ENCODE measurements at regions not wholly inside any gene's neighbourhood (a gene's known extent, or its start where the extent isn't known, plus 50 kb on each side); places are given as distances from the start of the nearest gene placed in this dataset.

- Histone ChIP-seq H3K4me3 (ENCODE audit: insufficient read depth, low read depth, low read length, poor library complexity, severe bottlenecking) (no peak overlapping the region), H3K27me3 (replicated peaks; ENCODE audit: control insufficient read depth, insufficient read depth, low read length, poor library complexity, severe bottlenecking) (no peaks in the 10 kb centered on the region), H3K36me3 (ENCODE audit: control insufficient read depth, insufficient read depth, low read length) (no peaks in the 10 kb centered on the region), H3K27ac (ENCODE audit: insufficient read depth, low read length, poor library complexity, severe bottlenecking) (no peak overlapping the region), H3K9me3 (ENCODE audit: control insufficient read depth, low read length) (no peaks in the 10 kb centered on the region), H3K4me1 (ENCODE audit: control insufficient read depth, insufficient read depth, low read length, poor library complexity, severe bottlenecking) (no peaks in the 10 kb centered on the region)
- DNase-seq: no peak
These were observed 1213.7 kb downstream of the KCNT2 start for GRCh38 chr1:195394567-195394966.

- no peak for DNase-seq
- no peaks in the 10 kb centered on the region for H3K36me3 ChIP-seq (ENCODE audit: control insufficient read depth, insufficient read depth, low read length)
- H3K27ac ChIP-seq (ENCODE audit: insufficient read depth, low read length, poor library complexity, severe bottlenecking): no peak overlapping the region
- no peaks in the 10 kb centered on the region for H3K4me1 ChIP-seq (ENCODE audit: control insufficient read depth, insufficient read depth, low read length, poor library complexity, severe bottlenecking)
- no peaks in the 10 kb centered on the region for H3K27me3 ChIP-seq (replicated peaks; ENCODE audit: control insufficient read depth, insufficient read depth, low read length, poor library complexity, severe bottlenecking)
- H3K4me3 ChIP-seq (ENCODE audit: insufficient read depth, low read depth, low read length, poor library complexity, severe bottlenecking): no peak overlapping the region
- H3K9me3 ChIP-seq (ENCODE audit: control insufficient read depth, low read length): no peaks in the 10 kb centered on the region
These were observed 1232.0 kb downstream of the KCNT2 start for GRCh38 chr1:195376190-195376589.

GRCh38 chr1:195373856-195374255, 1234.4 kb downstream of the KCNT2 start:
- Histone ChIP-seq H3K27ac (ENCODE audit: insufficient read depth, low read length, poor library complexity, severe bottlenecking) (no peak overlapping the region), H3K9me3 (ENCODE audit: control insufficient read depth, low read length) (no peaks in the 10 kb centered on the region), H3K4me1 (ENCODE audit: control insufficient read depth, insufficient read depth, low read length, poor library complexity, severe bottlenecking) (no peaks in the 10 kb centered on the region), H3K27me3 (replicated peaks; ENCODE audit: control insufficient read depth, insufficient read depth, low read length, poor library complexity, severe bottlenecking) (no peaks in the 10 kb centered on the region), H3K4me3 (ENCODE audit: insufficient read depth, low read depth, low read length, poor library complexity, severe bottlenecking) (no peak overlapping the region), H3K36me3 (ENCODE audit: control insufficient read depth, insufficient read depth, low read length) (no peaks in the 10 kb centered on the region)
- DNase-seq: no peak

GRCh38 chr1:195345149-195345548, 1263.1 kb downstream of the KCNT2 start:
- no peaks in the 10 kb centered on the region for H3K4me1 ChIP-seq (ENCODE audit: control insufficient read depth, insufficient read depth, low read length, poor library complexity, severe bottlenecking)
- no peak for DNase-seq
- no peak overlapping the region for H3K27ac ChIP-seq (ENCODE audit: insufficient read depth, low read length, poor library complexity, severe bottlenecking)
- H3K36me3 ChIP-seq (ENCODE audit: control insufficient read depth, insufficient read depth, low read length): no peaks in the 10 kb centered on the region
- H3K9me3 ChIP-seq (ENCODE audit: control insufficient read depth, low read length): no peaks in the 10 kb centered on the region
- H3K27me3 ChIP-seq (replicated peaks; ENCODE audit: control insufficient read depth, insufficient read depth, low read length, poor library complexity, severe bottlenecking): no peaks in the 10 kb centered on the region
- H3K4me3 ChIP-seq (ENCODE audit: insufficient read depth, low read depth, low read length, poor library complexity, severe bottlenecking): no peak overlapping the region

- Histone ChIP-seq H3K4me3 (ENCODE audit: insufficient read depth, low read depth, low read length, poor library complexity, severe bottlenecking) (no peak overlapping the region), H3K27ac (ENCODE audit: insufficient read depth, low read length, poor library complexity, severe bottlenecking) (no peak overlapping the region), H3K27me3 (replicated peaks; ENCODE audit: control insufficient read depth, insufficient read depth, low read length, poor library complexity, severe bottlenecking) (no peaks in the 10 kb centered on the region), H3K4me1 (ENCODE audit: control insufficient read depth, insufficient read depth, low read length, poor library complexity, severe bottlenecking) (no peaks in the 10 kb centered on the region), H3K36me3 (ENCODE audit: control insufficient read depth, insufficient read depth, low read length) (no peaks in the 10 kb centered on the region), H3K9me3 (ENCODE audit: control insufficient read depth, low read length) (no peaks in the 10 kb centered on the region)
- DNase-seq: no peak
These were observed 1270.6 kb downstream of the KCNT2 start for GRCh38 chr1:195337646-195338045.

- Histone ChIP-seq H3K4me1 (ENCODE audit: control insufficient read depth, insufficient read depth, low read length, poor library complexity, severe bottlenecking) (no peaks in the 10 kb centered on the region), H3K36me3 (ENCODE audit: control insufficient read depth, insufficient read depth, low read length) (no peaks in the 10 kb centered on the region), H3K4me3 (ENCODE audit: insufficient read depth, low read depth, low read length, poor library complexity, severe bottlenecking) (no peak overlapping the region), H3K9me3 (ENCODE audit: control insufficient read depth, low read length) (no peaks in the 10 kb centered on the region), H3K27ac (ENCODE audit: insufficient read depth, low read length, poor library complexity, severe bottlenecking) (no peak overlapping the region), H3K27me3 (replicated peaks; ENCODE audit: control insufficient read depth, insufficient read depth, low read length, poor library complexity, severe bottlenecking) (no peaks in the 10 kb centered on the region)
- DNase-seq: no peak
These were observed 1271.4 kb downstream of the KCNT2 start for GRCh38 chr1:195336812-195337211.

GRCh38 chr1:195335541-195335940, 1272.7 kb downstream of the KCNT2 start:
- Histone ChIP-seq H3K27me3 (replicated peaks; ENCODE audit: control insufficient read depth, insufficient read depth, low read length, poor library complexity, severe bottlenecking) (no peaks in the 10 kb centered on the region), H3K27ac (ENCODE audit: insufficient read depth, low read length, poor library complexity, severe bottlenecking) (no peak overlapping the region), H3K4me3 (ENCODE audit: insufficient read depth, low read depth, low read length, poor library complexity, severe bottlenecking) (no peak overlapping the region), H3K36me3 (ENCODE audit: control insufficient read depth, insufficient read depth, low read length) (no peaks in the 10 kb centered on the region), H3K9me3 (ENCODE audit: control insufficient read depth, low read length) (no peaks in the 10 kb centered on the region), H3K4me1 (ENCODE audit: control insufficient read depth, insufficient read depth, low read length, poor library complexity, severe bottlenecking) (no peaks in the 10 kb centered on the region)
- DNase-seq: no peak

- DNase-seq: no peak
- Histone ChIP-seq H3K9me3 (ENCODE audit: control insufficient read depth, low read length) (no peaks in the 10 kb centered on the region), H3K27me3 (replicated peaks; ENCODE audit: control insufficient read depth, insufficient read depth, low read length, poor library complexity, severe bottlenecking) (no peaks in the 10 kb centered on the region), H3K27ac (ENCODE audit: insufficient read depth, low read length, poor library complexity, severe bottlenecking) (no peak overlapping the region), H3K36me3 (ENCODE audit: control insufficient read depth, insufficient read depth, low read length) (no peaks in the 10 kb centered on the region), H3K4me3 (ENCODE audit: insufficient read depth, low read depth, low read length, poor library complexity, severe bottlenecking) (no peak overlapping the region), H3K4me1 (ENCODE audit: control insufficient read depth, insufficient read depth, low read length, poor library complexity, severe bottlenecking) (no peaks in the 10 kb centered on the region)
These were observed 1276.1 kb downstream of the KCNT2 start for GRCh38 chr1:195332102-195332501.

GRCh38 chr1:195328681-195329080, 1279.6 kb downstream of the KCNT2 start:
- Histone ChIP-seq H3K36me3 (ENCODE audit: control insufficient read depth, insufficient read depth, low read length) (no peaks in the 10 kb centered on the region), H3K4me3 (ENCODE audit: insufficient read depth, low read depth, low read length, poor library complexity, severe bottlenecking) (no peak overlapping the region), H3K27me3 (replicated peaks; ENCODE audit: control insufficient read depth, insufficient read depth, low read length, poor library complexity, severe bottlenecking) (no peaks in the 10 kb centered on the region), H3K9me3 (ENCODE audit: control insufficient read depth, low read length) (no peaks in the 10 kb centered on the region), H3K27ac (ENCODE audit: insufficient read depth, low read length, poor library complexity, severe bottlenecking) (no peak overlapping the region), H3K4me1 (ENCODE audit: control insufficient read depth, insufficient read depth, low read length, poor library complexity, severe bottlenecking) (no peaks in the 10 kb centered on the region)
- no peak for DNase-seq

- Histone ChIP-seq H3K27me3 (replicated peaks; ENCODE audit: control insufficient read depth, insufficient read depth, low read length, poor library complexity, severe bottlenecking) (no peaks in the 10 kb centered on the region), H3K9me3 (ENCODE audit: control insufficient read depth, low read length) (no peaks in the 10 kb centered on the region), H3K4me3 (ENCODE audit: insufficient read depth, low read depth, low read length, poor library complexity, severe bottlenecking) (no peak overlapping the region), H3K36me3 (ENCODE audit: control insufficient read depth, insufficient read depth, low read length) (no peaks in the 10 kb centered on the region), H3K4me1 (ENCODE audit: control insufficient read depth, insufficient read depth, low read length, poor library complexity, severe bottlenecking) (no peaks in the 10 kb centered on the region), H3K27ac (ENCODE audit: insufficient read depth, low read length, poor library complexity, severe bottlenecking) (no peak overlapping the region)
- DNase-seq: no peak
These were observed 1280.1 kb downstream of the KCNT2 start for GRCh38 chr1:195328102-195328501.

- no peak for DNase-seq
- H3K9me3 ChIP-seq (ENCODE audit: control insufficient read depth, low read length): no peaks in the 10 kb centered on the region
- H3K4me3 ChIP-seq (ENCODE audit: insufficient read depth, low read depth, low read length, poor library complexity, severe bottlenecking): no peak overlapping the region
- no peak overlapping the region for H3K27ac ChIP-seq (ENCODE audit: insufficient read depth, low read length, poor library complexity, severe bottlenecking)
- H3K4me1 ChIP-seq (ENCODE audit: control insufficient read depth, insufficient read depth, low read length, poor library complexity, severe bottlenecking): no peaks in the 10 kb centered on the region
- no peaks in the 10 kb centered on the region for H3K27me3 ChIP-seq (replicated peaks; ENCODE audit: control insufficient read depth, insufficient read depth, low read length, poor library complexity, severe bottlenecking)
- no peaks in the 10 kb centered on the region for H3K36me3 ChIP-seq (ENCODE audit: control insufficient read depth, insufficient read depth, low read length)
These were observed 1280.9 kb downstream of the KCNT2 start for GRCh38 chr1:195327361-195327760.
